ENCODE measurements at regions not wholly inside any gene's neighbourhood (a gene's known extent, or its start where the extent isn't known, plus 50 kb on each side); places are given as distances from the start of the nearest gene placed in this dataset.

GRCh38 chr2:234834228-234834923, 117.4 kb upstream of the SH3BP4 start:
- DNase-seq = no peak

GRCh38 chr2:234830853-234831252, 121.0 kb upstream of the SH3BP4 start:
- no peak for DNase-seq

- DNase-seq = no peak
Observed at GRCh38 chr2:234829074-234829455, 122.8 kb upstream of the SH3BP4 start.

- no peak for DNase-seq
Observed at GRCh38 chr2:234828382-234829073, 123.3 kb upstream of the SH3BP4 start.

GRCh38 chr2:234827096-234827860, 124.5 kb upstream of the SH3BP4 start:
- no peak for DNase-seq

- no peak for DNase-seq
Observed at GRCh38 chr2:234826681-234827080, 125.1 kb upstream of the SH3BP4 start.

GRCh38 chr2:234825616-234826015, 126.2 kb upstream of the SH3BP4 start:
- no peak for DNase-seq

GRCh38 chr2:234823877-234824376, 127.9 kb upstream of the SH3BP4 start:
- no peak for DNase-seq

GRCh38 chr2:234823196-234823876, 128.5 kb upstream of the SH3BP4 start:
- DNase-seq = no peak

GRCh38 chr2:234821946-234822475, 129.8 kb upstream of the SH3BP4 start:
- DNase-seq = no peak

- DNase-seq = no peak
Observed at GRCh38 chr2:234818937-234819336, 132.9 kb upstream of the SH3BP4 start.

- DNase-seq = peak; percentile 56
Observed at GRCh38 chr2:234816491-234816890, 135.3 kb upstream of the SH3BP4 start.

GRCh38 chr2:234816056-234816455, 135.8 kb upstream of the SH3BP4 start:
- DNase-seq = no peak

GRCh38 chr2:234814374-234814773, 137.4 kb upstream of the SH3BP4 start:
- DNase-seq = peak; percentile 69

GRCh38 chr2:234812851-234813250, 139.0 kb upstream of the SH3BP4 start:
- no peak for DNase-seq

- DNase-seq = no peak
Observed at GRCh38 chr2:234808907-234809306, 142.9 kb upstream of the SH3BP4 start.

GRCh38 chr2:234806818-234807217, 145.0 kb upstream of the SH3BP4 start:
- DNase-seq = no peak

GRCh38 chr2:234805836-234806235, 146.0 kb upstream of the SH3BP4 start:
- no peak for DNase-seq

GRCh38 chr2:234804704-234805103, 147.1 kb upstream of the SH3BP4 start:
- DNase-seq = no peak

GRCh38 chr2:234802845-234803171, 149.0 kb upstream of the SH3BP4 start:
- no peak for DNase-seq

- DNase-seq = no peak
Observed at GRCh38 chr2:234802071-234802844, 149.6 kb upstream of the SH3BP4 start.

- peak; percentile 19 for DNase-seq
Observed at GRCh38 chr2:234797566-234798250, 154.1 kb upstream of the SH3BP4 start.

Data from NCI-H146 (cell line).